HK-2 (cell line): ENCODE measurements at regions not wholly inside any gene's neighbourhood (a gene's known extent, or its start where the extent isn't known, plus 50 kb on each side); places are given as distances from the start of the nearest gene placed in this dataset.

ENCODE experiments used
- DNase-seq: peaks from one replicate; pipeline ENCODE4 v3.0.0-alpha.2; 2018; ENCODE audit not compliant: unreplicated experiment

- DNase-seq, result no peak
Observed at GRCh38 chr6:26307850-26308249, 57.1 kb upstream of the BTN3A2 start.

- no peak for DNase-seq
Observed at GRCh38 chr6:26309731-26310142, 55.3 kb upstream of the BTN3A2 start.

- DNase-seq, result peak; percentile 54
Observed at GRCh38 chr6:26311012-26311384, 54.0 kb upstream of the BTN3A2 start.

GRCh38 chr6:26311385-26312095, 53.5 kb upstream of the BTN3A2 start:
- peak; percentile 70 for DNase-seq

- no peak for DNase-seq
Observed at GRCh38 chr6:26312096-26312463, 52.9 kb upstream of the BTN3A2 start.

- DNase-seq, result peak; percentile 87
Observed at GRCh38 chr6:26312501-26313397, 52.2 kb upstream of the BTN3A2 start.
